ENCODE measurements at regions not wholly inside any gene's neighbourhood (a gene's known extent, or its start where the extent isn't known, plus 50 kb on each side); places are given as distances from the start of the nearest gene placed in this dataset.

- no peak for DNase-seq (ENCODE audit: low read depth)
- TF ChIP-seq MAX (IDR thresholded peaks at IDR 0.05; ENCODE audit: low read depth, low read length) (no peak), MYC (IDR thresholded peaks at IDR 0.05; ENCODE audit: low read depth, low read length) (no peak), CTCF (IDR thresholded peaks at IDR 0.05; ENCODE audit: low read depth, low read length) (no peak), POLR2A (IDR thresholded peaks at IDR 0.05; ENCODE audit: extremely low read depth, insufficient read length) (no peak)
These were observed 132.7 kb downstream of the BTC start for GRCh38 chr4:74661427-74662201.

GRCh38 chr4:74663631-74664030 lies 130.7 kb downstream of the BTC start:
- no peak for DNase-seq (ENCODE audit: low read depth)
- H3K4me3 ChIP-seq (ENCODE audit: low read depth, low read length): no peak overlapping the region
- TF ChIP-seq CTCF (IDR thresholded peaks at IDR 0.05; ENCODE audit: low read depth, low read length): no peak
- no peak for TF ChIP-seq MAX (IDR thresholded peaks at IDR 0.05; ENCODE audit: low read depth, low read length)
- TF ChIP-seq MYC (IDR thresholded peaks at IDR 0.05; ENCODE audit: low read depth, low read length): no peak

More at GRCh38 chr4:74661427-74662201, 132.7 kb downstream of the BTC start:
- no peak overlapping the region for H3K4me3 ChIP-seq (ENCODE audit: low read depth, low read length)

- no peak for DNase-seq (ENCODE audit: low read depth)
- no peak overlapping the region for H3K4me3 ChIP-seq (ENCODE audit: low read depth, low read length)
These were observed 129.0 kb downstream of the BTC start for GRCh38 chr4:74665346-74665745.

GRCh38 chr4:74665876-74666275 lies 128.4 kb downstream of the BTC start:
- no peak for TF ChIP-seq MYC (IDR thresholded peaks at IDR 0.05; ENCODE audit: low read depth, low read length)
- TF ChIP-seq POLR2A (IDR thresholded peaks at IDR 0.05; ENCODE audit: extremely low read depth, insufficient read length): no peak
- TF ChIP-seq MAX (IDR thresholded peaks at IDR 0.05; ENCODE audit: low read depth, low read length): no peak
- no peak for TF ChIP-seq CTCF (IDR thresholded peaks at IDR 0.05; ENCODE audit: low read depth, low read length)
- no peak for DNase-seq (ENCODE audit: low read depth)
- no peak overlapping the region for H3K4me3 ChIP-seq (ENCODE audit: low read depth, low read length)

More at GRCh38 chr4:74665346-74665745, 129.0 kb downstream of the BTC start:
- no peak for TF ChIP-seq POLR2A (IDR thresholded peaks at IDR 0.05; ENCODE audit: extremely low read depth, insufficient read length)
- no peak for TF ChIP-seq CTCF (IDR thresholded peaks at IDR 0.05; ENCODE audit: low read depth, low read length)
- TF ChIP-seq MAX (IDR thresholded peaks at IDR 0.05; ENCODE audit: low read depth, low read length): no peak
- TF ChIP-seq MYC (IDR thresholded peaks at IDR 0.05; ENCODE audit: low read depth, low read length): no peak

- DNase-seq (ENCODE audit: low read depth): no peak
- H3K4me3 ChIP-seq (ENCODE audit: low read depth, low read length): no peak overlapping the region
- TF ChIP-seq MAX (IDR thresholded peaks at IDR 0.05; ENCODE audit: low read depth, low read length): no peak
- TF ChIP-seq MYC (IDR thresholded peaks at IDR 0.05; ENCODE audit: low read depth, low read length): no peak
These were observed 126.9 kb downstream of the BTC start for GRCh38 chr4:74667438-74667837.

- H3K4me3 ChIP-seq (ENCODE audit: low read depth, low read length): no peak overlapping the region
- TF ChIP-seq CTCF (IDR thresholded peaks at IDR 0.05; ENCODE audit: low read depth, low read length): no peak
- TF ChIP-seq MYC (IDR thresholded peaks at IDR 0.05; ENCODE audit: low read depth, low read length): no peak
- TF ChIP-seq POLR2A (IDR thresholded peaks at IDR 0.05; ENCODE audit: extremely low read depth, insufficient read length): no peak
- TF ChIP-seq MAX (IDR thresholded peaks at IDR 0.05; ENCODE audit: low read depth, low read length): no peak
- no peak for DNase-seq (ENCODE audit: low read depth)
These were observed 126.4 kb downstream of the BTC start for GRCh38 chr4:74667944-74668343.
